HG03354 (cell line): ENCODE measurements at regions not wholly inside any gene's neighbourhood (a gene's known extent, or its start where the extent isn't known, plus 50 kb on each side); places are given as distances from the start of the nearest gene placed in this dataset.

Experiments used
- ATAC-seq: cut with Tn5 transposase; IDR thresholded peaks from one replicate; pipeline ENCODE4 v1.9.1; 2021; ENCODE audit warnings: mild to moderate bottlenecking; ENCODE audit not compliant: unreplicated experiment, poor library complexity, severe bottlenecking

DNA sequence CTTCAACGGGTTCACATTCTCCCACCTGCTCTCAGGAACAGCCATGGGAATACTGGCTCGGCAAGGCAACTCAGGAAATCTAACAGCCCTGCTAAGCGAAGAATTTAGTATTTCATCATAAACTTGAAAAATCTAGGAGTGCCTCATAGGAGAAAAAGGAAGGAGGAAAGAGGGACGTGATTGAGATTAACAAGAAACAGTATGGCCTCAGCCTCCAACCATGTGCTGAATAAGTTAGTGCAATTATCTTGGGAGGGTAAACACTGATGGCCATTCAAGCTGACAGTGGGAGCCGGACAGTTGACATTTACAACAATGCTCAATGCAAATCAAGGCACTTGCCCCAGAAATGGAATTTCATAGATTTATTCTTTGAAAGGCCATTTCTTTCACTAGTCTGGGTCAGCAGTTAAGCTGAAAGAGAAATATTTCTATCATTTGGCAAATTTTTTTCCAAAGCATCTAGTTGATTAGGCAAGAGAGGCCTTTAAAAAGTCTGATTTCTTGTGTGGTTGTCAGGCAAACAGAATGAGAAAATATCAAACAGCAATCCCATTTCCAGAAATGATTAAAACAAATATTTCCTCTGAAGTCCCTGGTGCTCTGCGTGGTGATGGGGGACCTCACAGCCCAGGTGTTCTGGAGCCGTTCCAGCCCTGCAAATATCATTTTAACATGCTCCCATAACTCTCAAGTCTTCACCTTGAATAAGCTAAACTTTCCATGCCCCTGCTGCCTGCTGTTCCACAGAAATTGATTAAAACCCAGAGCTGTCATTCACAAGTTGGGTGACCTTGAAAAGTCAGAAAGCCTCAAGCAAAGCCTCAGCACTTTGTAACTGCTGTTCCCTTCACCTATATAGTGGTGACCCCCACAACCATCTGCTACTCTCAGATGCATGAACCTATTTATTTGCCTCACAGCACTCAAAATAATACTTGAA is 121.6 kb downstream of the PHLDA1 start:
- no peak for ATAC-seq

DNA sequence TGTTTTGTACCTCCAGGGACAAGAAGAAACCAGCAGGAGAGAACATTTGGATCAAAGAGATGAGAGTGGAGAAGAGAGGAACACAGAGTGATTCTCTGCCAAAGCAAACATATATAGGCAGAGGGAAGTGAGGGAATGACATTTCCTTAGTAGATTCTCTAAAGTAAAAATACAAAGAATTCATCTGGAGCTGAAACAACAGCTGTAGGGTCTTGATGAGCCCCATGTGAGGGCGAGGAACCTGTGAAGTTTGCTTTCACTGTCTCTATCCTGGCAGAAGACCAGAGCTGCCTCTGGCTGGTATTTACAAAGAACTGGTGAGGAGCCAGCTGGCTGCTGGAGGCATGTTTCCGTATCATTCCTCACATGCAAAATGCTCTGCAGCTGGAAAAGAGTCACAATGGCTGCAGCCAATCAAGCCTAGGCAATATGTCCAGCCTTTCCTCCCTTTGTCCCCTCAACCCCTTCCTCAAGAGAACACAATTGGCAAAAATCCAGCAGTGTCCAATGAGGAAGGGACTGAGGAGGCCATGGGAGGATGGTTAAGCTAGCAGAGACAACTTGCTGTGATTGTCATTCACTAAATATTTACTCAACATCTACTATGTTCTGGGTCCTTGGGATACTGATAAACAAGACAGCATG is 122.5 kb downstream of the PHLDA1 start:
- ATAC-seq, result no peak

DNA sequence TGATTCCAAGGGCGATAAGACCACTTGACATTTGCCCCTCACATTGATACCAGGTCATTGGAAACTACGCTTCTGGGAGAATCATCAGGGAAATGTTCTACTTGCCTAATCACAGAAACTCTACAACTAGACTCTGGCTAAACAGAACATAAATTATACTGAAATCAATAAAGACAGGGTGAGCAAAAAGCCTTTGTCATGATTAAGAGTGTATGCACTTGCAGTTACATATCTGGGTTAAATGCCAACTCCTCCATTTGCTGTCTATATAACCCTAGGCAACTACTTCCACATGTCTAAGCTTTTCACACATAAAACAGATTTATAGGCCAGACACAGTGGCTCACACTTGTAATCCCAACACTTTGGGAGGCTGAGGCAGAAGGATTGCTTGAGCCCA is 125.7 kb downstream of the PHLDA1 start:
- no peak for ATAC-seq

DNA sequence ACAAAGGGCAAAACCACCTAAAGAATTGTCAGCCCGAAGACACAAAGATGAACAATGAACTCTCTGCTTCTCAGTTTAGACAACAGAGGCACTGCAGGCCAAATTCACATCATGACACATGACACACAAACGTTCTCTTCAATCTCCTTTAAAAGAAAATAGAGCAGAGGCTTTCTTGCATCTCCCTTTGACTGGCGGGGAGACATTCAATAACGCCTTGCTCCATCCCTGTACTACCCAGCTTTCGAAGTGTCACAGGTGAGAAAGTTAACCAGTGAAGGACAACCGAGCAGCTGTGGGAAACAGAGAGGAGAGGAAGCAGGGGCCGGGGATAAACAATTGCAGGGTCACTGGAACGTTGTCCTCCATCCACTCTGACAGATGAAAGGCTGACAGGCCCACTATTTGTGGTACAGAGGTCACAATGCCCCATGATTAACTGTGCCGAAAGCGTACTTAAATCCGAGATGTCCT is 130.8 kb downstream of the PHLDA1 start:
- no peak for ATAC-seq

DNA sequence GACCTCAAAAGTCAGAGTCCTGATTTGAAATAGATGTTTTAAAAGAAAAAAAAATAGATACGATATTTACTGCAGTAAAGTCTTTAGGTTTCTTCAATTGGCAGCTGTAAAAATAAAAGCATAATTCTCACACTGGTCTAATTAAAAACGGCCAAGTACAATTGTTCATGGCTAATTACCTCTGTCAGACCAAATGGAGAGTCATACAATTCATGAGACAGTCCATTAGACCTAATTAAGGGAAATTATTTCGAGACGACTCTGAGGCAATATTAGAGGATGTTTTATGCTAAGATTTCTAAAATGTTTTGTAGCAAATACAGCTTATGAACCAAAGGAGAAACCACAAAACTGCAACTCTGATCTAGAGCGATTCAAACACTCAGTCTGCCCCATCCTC is 131.3 kb downstream of the PHLDA1 start:
- no peak for ATAC-seq

DNA sequence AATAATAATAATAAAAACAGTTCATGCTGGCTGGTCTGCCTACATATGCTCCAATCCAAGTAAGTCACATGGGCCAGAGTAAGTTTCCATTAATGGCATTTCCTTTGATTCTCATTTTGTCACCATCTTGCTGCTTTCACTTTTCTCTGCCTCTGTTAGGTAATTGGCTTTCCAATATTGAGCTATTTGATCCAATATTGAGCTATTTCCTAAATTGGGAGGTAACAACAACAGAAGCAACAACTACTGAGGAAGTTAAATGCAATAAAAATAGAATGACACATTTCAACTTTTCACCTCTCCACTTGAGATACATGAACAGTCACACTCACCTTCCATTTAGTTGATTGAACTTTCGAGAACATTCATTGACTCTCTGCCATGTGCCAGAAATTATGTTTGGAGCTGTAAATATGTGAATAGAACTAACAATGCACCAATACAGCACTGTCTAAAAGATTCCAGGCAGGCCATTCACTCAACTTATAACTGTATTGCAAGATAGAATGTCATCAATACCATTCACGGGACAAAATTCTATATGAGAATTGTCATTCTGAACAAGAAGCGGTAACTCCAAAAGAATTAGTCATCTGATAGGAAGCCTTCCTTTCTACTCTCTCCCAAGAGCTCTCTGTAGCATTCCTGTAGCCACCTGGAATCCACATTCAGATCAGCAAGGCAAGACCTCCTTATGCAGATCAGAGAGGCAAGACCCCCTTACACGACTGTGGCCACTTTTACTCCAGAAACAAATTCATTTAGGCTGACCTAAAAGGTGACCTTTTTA is 136.4 kb downstream of the PHLDA1 start:
- ATAC-seq, result no peak

DNA sequence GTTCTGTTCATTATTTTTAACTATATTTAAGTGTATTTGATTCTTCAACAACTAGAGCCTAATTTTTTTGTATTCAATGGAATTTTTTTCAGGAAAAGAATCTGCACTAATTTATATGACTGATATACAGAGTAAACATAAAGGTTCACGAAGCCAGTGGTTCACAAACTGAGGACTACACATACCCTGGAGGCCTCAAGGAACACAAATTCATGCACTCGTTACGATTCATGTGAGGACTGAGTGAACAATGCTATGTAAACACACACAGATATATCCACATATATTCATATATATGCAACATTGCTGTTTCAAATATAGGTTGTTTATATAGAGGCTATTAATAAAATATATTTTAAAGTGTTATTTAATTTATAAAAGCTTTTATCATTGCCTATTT is 137.8 kb downstream of the PHLDA1 start:
- ATAC-seq, result no peak

DNA sequence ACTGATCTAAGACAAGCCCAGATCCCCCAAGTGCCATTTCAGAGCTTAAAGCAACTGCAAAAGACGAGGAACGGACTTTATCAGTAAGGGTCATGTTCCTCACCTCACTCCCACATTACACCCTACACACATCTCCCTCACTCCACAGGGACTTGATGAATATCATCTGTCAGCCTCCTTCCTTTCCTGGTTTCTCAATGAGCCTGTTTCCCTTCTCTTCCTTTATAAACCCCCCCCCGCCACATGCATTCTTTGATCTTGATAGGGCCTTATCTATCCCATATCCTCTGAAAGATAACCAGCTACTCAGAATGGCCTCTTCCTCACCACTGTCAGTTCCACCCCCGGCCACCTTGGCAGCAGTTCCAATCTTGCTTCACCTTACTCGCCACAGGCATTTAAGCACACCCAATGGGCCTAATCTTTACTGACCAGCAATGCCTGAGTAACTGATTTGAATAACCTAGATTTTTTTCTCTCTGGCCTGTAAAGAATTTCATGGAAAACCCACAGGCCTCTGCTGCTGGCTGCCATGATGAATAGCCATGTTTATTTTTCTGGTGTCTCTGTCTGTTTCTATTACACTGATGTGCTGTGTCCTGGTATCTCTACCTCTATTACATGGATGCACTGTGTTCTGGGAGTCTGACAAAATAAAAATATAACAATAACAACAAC is 138.7 kb downstream of the PHLDA1 start:
- no peak for ATAC-seq

DNA sequence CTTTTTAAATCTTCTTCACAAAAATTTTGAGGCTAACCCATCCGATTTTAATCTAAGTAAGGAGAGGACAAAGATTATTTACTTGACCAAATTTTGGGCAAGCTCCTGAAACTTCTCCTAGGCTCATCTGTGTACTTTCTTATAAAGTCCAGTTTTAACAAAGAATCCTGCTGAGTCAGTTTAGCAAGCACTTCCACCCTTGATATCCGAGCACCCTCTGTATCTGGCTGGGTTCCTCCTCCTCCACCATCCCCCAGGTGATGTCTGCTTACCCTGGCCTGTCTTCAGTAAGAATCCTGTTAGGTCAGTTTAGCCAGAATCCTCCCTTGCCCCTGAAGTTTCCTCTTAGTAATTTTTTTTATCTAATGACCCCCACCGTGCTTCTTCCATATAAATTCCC is 140.5 kb downstream of the PHLDA1 start:
- ATAC-seq, result no peak

DNA sequence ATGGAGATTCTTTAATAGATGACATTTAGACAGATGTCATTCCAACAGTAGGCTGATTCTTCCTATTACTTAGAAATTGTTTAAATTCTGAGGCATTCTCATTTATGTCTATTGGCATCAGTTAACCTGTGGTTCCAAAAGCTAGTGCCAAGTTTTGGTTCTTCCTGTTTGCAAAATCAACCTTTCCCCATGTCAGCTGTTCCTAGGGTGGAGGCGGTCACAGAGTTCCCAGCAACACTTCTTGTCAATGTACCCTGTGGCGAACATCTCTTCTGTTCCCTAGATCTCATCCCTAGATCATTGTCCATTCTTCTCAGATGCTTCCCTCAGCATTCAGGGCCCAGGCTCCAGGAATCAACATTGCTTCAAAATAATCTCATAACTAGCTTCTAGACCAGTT is 140.9 kb downstream of the PHLDA1 start:
- ATAC-seq, result no peak

DNA sequence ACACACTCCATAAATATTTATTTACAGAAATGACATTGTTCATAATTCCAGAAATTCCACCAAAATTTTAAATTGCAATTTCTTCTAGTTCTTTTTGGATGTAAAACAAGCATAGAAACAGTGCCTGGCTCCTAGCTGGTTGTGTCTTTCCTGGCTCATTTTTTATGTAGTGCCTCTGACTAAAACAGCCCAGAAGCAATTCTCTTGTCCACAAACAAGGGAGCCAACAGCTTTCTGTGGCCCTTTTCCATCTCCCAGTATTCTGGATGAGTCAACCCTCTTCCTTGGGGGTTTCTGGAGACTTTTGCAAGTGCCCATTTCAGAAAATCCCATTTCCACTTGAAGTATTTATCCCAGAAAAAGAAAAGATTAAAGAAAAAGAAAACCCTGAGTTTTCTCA is 141.4 kb downstream of the PHLDA1 start:
- no peak for ATAC-seq

DNA sequence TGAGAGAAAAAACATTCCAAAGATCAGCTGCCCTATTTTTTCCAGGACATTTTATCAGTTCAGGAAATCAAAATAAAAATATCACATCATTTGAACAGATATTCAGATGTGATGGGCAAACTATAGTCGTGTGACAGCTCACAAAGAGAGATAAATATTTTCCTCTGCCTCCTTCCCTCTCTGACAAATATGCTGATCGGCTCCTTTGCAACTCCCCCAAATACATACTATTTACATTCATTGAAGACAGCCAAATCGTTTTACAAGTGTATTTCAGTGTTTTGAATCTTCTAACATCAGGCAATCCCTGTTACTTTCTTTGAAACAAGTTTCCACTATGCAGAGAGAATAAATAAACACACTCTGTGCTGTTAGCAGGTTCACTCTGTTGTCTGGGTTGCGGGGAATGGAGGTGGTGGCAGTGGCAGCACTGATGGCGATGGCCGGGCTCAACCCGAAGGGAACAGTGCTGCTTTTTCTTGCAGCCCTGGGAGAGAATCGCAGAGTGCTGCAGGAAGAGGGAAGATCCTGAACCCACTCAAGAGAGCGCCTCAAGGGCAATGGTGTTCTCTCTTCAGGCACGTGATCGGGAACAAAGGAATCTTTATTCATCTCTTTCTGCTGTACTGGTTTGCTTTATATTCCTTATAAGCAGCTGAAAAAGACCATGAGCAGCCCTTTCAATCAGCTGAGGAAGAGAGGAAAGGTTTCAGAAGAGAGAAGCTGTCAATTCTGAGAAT is 142.5 kb downstream of the PHLDA1 start:
- ATAC-seq, result no peak

DNA sequence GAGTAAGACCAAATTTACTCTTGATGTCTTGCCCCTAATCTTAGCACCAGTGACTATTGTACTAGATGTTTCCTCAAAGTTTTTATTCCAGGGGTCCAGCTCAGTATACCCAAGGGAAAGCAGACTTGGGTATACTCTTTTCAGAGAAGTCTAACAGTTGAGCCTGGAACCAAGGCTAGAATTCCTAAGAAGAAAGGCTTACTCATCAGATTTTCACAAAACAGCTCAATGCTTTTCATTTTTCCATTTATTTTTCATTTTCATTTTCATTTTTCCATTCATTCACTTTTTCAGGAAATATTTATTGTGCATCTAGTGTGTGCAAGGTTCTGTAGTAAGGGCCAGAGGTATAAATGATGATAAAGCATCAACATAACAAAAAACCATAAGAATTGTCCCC is 143.2 kb downstream of the PHLDA1 start:
- no peak for ATAC-seq

DNA sequence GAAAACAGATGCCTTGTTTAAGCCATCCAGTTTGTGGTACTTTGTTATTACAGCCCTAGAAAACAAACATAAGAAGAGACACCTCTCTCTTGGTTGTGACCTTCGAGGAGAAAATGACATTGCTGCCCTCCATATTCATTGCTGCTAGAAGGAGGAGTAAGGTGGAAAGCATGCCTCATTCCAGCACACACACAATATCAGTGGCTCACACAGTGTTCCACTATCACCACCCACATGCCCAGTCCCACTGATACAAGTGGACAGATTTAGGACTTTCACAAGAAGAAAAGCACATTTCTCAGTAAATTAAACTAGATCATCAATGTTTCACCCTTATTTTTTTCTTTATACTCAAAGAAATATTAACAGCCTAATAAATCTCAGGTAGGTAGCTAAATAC is 143.6 kb downstream of the PHLDA1 start:
- ATAC-seq, result no peak

DNA sequence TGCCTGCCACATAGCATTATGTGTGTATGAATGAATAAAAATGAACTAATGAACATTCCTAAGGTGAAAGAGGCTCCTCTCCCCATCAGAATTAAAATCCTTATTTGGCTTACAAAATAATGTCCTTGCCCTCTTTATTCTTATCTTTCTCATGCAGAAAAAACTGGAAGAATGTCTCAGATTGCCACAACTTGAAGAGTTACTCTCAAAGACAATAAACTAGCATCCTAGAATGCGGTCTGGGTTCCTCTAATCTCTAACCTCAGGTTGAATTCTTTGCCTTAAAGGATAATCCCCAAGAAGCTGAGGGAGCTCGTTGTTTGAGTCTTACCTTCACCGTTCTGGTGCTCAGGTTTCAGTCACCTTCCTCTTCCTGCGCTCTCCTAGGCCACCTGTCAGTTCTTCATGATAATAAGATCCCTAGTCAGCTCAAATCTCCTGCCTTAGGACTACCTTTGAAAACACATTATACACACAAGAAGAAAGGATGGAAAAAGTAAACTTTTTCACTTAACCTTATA is 147.1 kb downstream of the PHLDA1 start:
- no peak for ATAC-seq

DNA sequence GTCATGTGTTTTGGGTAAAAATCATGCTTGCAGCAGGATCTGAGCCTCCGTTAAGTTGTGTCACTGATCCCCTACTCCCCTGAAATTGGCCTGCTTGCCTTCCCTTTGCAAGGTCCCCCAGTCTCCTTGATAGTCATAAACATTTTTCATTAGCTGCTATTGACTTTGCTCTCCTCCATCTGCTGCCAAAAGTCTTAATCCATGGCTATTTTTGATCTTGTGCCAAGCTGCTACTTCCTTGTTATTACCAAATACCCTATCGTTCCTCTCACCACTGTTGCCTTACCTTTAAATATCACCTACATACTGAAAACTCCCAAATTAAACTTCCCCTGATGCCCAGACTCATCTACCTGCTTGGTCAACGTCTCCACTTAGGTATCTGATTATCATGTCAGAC is 148.3 kb downstream of the PHLDA1 start:
- ATAC-seq, result no peak

DNA sequence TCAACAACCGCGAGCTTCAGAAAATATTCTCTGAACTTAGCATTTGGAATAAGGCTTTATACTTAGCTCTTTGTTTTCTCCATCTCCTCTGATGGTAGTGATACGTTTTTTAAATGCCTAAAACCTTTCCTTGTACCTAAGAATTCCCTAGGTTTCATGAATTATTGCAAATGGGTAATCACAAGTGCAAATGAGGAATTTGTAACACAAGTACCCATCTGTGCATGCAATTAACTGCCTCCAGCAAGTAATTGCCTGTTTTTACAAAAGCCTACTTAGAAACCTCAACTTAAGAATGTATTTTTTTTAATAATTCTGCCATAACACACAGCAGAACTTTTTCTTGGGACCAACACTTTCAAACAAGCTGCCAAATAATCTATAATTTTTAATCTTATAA is 149.2 kb downstream of the PHLDA1 start:
- ATAC-seq, result no peak

DNA sequence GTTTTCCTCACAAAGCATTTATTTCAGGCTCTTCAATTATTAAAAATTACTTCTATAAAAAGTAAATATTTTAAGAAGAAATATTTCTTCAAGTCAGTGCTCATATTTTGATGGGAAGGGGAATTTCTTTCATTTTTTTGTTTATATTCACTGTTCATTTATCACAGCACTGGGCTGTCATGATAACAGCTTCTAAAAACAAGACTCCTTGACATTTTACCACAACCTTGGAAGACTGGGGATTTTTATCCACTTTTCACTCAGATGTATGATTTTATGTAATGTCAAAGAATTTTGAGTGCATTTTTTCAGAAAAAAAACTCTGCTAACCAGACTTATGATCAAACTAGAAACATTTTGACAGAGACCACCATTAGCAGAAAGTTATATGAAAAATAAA is 149.7 kb downstream of the PHLDA1 start:
- no peak for ATAC-seq
